GM18861 (cell line): ENCODE measurements at regions not wholly inside any gene's neighbourhood (a gene's known extent, or its start where the extent isn't known, plus 50 kb on each side); places are given as distances from the start of the nearest gene placed in this dataset.
"Not testable (repeated sequence)": the region's sequence is repeated elsewhere in the genome, so short reads cannot be mapped to it uniquely, and the experiment has no call there.

Experiments used
- ATAC-seq: cut with Tn5 transposase; IDR thresholded peaks from one replicate; pipeline ENCODE4 v1.9.1; 2021; ENCODE audit not compliant: unreplicated experiment

GRCh38 chr2:228599781-228600180 lies 418.3 kb upstream of the SPHKAP start:
- no peak for ATAC-seq

DNA sequence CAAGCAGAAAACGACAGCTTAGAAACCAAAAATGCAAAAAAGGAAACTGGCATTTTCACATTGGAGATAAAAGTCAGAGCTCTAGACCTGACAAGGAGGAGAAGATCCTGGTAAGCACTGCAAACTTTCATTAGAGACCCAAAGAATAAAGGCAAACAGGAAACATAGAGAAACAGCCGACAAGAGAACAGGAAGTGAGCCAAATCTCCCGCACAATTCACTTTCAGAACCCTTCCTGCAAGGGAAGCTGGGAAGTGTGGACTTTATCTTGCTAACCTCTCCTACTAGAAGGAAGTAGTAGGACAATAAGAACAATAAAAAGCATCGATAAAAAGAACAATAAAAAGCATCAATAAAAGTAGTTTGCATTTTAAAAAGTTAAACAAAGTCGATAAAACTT lies 417.8 kb upstream of the SPHKAP start:
- ATAC-seq, result no peak

GRCh38 chr2:228597032-228597431 lies 415.5 kb upstream of the SPHKAP start:
- no peak for ATAC-seq

- no peak for ATAC-seq
Measured at GRCh38 chr2:228594012-228594411, 412.5 kb upstream of the SPHKAP start.

- no peak for ATAC-seq
Measured at GRCh38 chr2:228592925-228593324, 411.4 kb upstream of the SPHKAP start.

GRCh38 chr2:228590681-228591080 lies 409.2 kb upstream of the SPHKAP start:
- peak; percentile 99 for ATAC-seq

DNA sequence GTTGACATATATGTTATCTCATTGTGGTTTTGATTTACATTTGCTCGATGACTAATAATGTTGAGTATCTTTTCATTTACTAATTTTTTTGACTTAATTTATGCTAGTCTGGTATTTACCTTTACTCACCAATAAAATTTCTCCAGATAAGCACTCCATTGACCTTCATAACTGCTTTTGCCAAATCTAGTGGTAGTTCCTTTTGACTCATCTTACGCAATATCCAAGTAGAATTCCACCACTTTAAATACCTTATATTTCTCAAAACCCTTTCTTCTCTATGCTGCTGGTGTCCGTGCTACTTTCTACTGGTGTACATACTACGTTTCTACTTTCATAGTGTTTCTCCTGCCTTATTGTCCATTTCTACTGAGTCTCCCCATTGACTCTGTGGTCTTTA lies 407.6 kb upstream of the SPHKAP start:
- ATAC-seq, result no peak

- ATAC-seq, result no peak
Measured at GRCh38 chr2:228581731-228582130, 400.2 kb upstream of the SPHKAP start.

GRCh38 chr2:228575897-228576296 lies 394.4 kb upstream of the SPHKAP start:
- no peak for ATAC-seq

DNA sequence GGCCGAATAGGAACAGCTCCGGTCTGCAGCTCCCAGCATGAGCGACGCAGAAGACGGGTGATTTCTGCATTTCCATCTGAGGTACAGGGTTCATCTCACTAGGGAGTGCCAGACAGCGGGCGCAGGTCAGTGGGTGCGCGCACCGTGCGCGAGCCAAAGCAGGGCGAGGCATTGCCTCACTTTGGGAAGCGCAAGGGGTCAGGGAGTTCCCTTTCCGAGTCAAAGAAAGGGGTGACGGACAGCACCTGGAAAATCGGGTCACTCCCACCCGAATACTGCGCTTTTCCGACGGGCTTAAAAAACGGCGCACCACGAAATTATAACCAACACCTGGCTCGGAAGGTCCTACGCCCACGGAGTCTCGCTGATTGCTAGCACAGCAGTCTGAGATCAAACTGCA lies 386.8 kb upstream of the SPHKAP start:
- ATAC-seq, result not testable (repeated sequence)

DNA sequence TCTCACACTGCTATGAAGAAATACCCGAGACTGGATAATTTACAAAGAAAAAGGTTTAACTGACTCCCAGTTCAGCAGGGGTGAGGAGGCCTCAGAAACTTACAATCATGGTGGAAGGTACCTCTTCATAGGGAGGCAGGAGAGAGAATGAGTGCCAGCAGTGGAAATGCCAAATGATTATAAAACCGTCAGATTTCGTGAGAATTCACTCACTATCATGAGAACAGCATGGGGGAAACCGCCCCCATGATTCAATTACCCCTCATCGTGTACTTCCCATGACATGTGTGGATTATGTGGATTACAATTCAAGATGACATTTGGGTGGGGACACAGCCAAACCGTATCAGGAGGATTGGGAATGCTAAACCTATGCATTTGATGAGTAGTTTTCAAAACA lies 380.3 kb upstream of the SPHKAP start:
- no peak for ATAC-seq

GRCh38 chr2:228559774-228560415 lies 378.4 kb upstream of the SPHKAP start:
- ATAC-seq, result no peak

- ATAC-seq, result no peak
Measured at GRCh38 chr2:228556717-228557116, 375.2 kb upstream of the SPHKAP start.

DNA sequence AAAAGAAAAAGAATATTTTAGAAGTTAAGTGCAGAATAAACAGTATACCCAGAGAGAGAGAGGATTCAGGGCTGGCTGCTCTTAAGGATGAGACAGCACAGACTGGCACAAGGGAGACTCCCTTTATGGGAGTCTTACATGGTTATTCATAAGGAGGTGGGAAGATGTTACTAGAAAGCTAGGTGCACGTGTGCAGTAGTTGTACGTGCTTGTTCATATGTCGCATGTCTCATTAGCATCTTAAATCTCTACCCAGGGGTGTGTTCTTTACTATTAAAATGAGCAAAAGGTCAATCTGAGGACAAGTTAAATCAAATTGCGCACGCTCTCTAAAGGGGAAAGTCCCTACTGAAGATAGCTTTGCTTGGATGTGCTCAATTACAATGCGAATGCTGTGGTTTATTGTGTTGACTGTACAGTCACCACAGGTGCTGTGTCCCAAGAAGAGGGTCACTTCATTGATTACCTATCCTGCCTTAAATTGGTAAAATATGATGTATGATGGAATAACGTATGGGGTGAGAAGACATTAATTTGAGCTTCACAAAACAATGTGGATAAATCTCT lies 368.0 kb upstream of the SPHKAP start:
- ATAC-seq, result no peak

DNA sequence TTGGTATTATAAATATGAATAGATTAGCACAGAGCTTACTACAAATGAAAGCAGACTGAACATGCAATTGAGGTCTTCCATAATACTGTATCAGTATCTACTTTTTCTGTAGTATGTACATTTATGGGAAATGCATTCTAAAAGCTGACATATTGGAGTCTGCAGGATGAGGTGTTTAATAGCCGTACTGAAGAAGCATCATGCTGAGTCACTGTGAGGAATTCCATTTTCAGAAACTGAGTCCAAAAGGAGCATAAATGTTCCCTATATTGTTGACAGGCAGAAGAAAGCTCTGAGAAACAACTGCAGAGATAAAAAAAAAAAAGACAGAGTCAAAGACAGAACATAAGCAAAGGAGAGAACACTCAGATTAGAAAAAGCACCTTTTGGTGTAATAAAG lies 366.7 kb upstream of the SPHKAP start:
- no peak for ATAC-seq

DNA sequence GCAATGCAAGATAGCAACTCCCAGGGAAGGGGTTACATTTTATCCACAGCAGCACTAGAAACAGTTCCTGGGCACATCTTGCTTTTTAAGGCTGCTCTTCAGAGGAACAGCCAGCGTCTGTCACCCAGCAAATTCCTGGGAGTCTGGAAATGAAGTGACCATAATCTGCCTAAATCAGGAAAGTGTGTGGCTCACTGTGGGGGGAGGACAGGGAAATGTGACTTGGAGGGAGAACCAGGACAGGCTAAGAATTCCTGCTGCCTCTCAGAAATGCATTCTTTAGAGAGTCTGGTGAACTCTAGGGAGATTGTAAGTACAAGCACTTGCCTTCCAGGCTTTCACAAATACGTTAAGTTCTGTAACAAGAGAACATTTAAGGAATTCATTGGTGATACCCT lies 364.3 kb upstream of the SPHKAP start:
- ATAC-seq, result no peak

- no peak for ATAC-seq
Measured at GRCh38 chr2:228545041-228545747, 363.7 kb upstream of the SPHKAP start.

- no peak for ATAC-seq
Measured at GRCh38 chr2:228543117-228543516, 361.6 kb upstream of the SPHKAP start.

GRCh38 chr2:228542277-228542676 lies 360.8 kb upstream of the SPHKAP start:
- no peak for ATAC-seq

DNA sequence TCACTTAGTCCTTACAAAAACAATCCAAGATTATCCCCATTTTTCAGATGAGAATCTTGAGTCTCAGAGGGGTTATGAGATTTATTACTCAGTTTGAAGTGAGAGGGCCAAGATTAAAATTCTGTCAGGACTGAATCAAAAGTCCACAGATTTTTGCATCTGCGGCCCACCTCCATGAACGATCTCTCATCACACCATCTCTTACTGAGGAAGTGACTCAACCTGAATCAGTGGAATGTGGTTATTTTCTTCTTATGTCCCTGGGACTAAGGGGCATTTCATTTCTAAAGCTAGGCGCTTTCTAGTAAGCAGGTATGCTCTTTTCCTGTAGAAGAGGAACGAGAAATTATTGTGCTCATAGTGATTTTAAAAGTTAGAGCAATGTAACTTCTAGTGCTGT lies 360.3 kb upstream of the SPHKAP start:
- ATAC-seq, result no peak

GRCh38 chr2:228540976-228541375 lies 359.5 kb upstream of the SPHKAP start:
- no peak for ATAC-seq

DNA sequence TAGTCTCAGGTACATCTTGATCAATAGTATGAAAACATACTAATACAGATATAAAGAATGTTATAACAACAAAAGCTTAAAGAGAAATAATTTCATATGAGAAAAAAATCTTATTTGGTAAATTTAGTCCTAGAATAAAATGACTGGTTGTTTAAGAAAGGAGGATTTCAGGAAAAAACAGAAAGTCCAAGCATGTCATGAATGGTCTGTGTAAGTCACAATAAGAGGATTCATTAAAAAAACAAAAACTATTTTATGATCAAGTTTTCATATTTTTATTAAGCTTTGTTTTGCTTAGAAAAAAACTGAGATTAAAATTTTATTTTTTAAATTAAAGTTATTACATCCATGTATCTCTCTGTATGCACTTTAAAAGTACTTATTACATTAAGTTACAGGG lies 353.9 kb upstream of the SPHKAP start:
- ATAC-seq, result no peak

DNA sequence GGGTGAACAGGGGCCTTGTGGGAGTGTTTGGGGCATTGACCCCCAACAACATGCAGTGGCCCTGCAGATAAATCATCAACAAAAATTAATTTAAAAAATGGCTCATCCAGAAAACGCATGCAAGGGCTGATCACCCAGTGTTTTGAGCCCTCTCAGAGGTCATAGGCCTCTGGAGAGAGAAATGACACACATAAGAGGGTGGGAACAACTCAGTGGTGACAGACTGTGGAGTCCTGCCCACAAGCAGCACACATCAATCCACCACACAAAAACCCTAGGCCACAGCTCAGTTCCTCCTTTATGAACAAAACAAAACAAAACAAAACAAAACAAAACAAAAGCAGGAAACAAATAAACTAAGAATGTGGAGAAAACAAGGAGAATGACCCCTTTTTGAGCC lies 351.7 kb upstream of the SPHKAP start:
- no peak for ATAC-seq
